ENCODE measurements at regions not wholly inside any gene's neighbourhood (a gene's known extent, or its start where the extent isn't known, plus 50 kb on each side); places are given as distances from the start of the nearest gene placed in this dataset.

DNA sequence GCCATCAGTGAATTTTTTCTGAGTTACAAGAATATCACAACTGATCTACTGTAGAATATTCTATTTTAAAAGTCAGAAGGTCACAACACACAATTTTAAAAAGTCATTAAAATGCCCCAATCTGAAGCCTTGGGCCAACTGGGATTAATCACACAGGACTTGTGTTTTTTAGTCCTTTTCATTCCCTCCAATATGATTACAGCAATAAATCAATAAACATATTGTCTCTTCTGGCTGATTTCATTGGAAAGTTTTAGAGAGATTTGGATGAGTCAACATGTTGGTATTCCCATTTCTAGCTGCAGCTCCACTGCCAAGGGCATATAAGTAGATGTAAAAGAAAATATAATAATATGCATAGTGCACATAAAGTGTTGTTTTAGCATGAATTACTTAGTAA lies 85.8 kb downstream of the NIBAN1 start:
- H3K27ac ChIP-seq (ENCODE audit: low read depth, low read length): no peak overlapping the region
- H3K79me1 ChIP-seq (ENCODE audit: low read depth, low read length): no peaks in the 10 kb centered on the region; the same call in 1 of the 2 replicates
- H3K14ac ChIP-seq (ENCODE audit: insufficient read length): no peak overlapping the region
- no peak overlapping the region for H3K23ac ChIP-seq (ENCODE audit: insufficient read length)
- DNase-seq (ENCODE audit: low read depth in 1 of 2, low spot score in 2 of 2) (no peak), FAIRE-seq (no peak)
- H4K91ac ChIP-seq (replicated peaks; ENCODE audit: insufficient read length, low read length): no peak overlapping the region
- H3K23me2 ChIP-seq (ENCODE audit: low read depth, low read length): no peaks in the 10 kb centered on the region
- peaks cover 0 to 4% (median 0%) of the 10 kb centered on the region in 4 experiments; a peak in 3 of 7 replicates for H3K4me1 ChIP-seq (replicated peaks in 1 of 4; ENCODE audit: control insufficient read depth in 3 of 4, insufficient read depth in 4 of 4, low read length in 3 of 4)
- no peak overlapping the region for H2BK120ac ChIP-seq (replicated peaks; ENCODE audit: low read depth, low read length)
- CTCF ChIA-PET (ENCODE audit: partially characterized antibody): interaction anchor here (0.7 kb wide), 1 partner anchor 21 kb away, joined by 4 read pairs; no protein-coding TSS in a partner anchor
- H3K4me3 ChIP-seq (ENCODE audit: extremely low read depth in 1 of 4, insufficient read depth in 2 of 4, low read depth in 3 of 4, low read length in 4 of 4): no peak overlapping the region
- H2BK12ac ChIP-seq (ENCODE audit: low read depth, low read length): no peak overlapping the region
- H3K79me2 ChIP-seq (ENCODE audit: control insufficient read depth in 1 of 2, insufficient read depth in 2 of 2, low read length in 2 of 2): no peaks in the 10 kb centered on the region
- no peak overlapping the region for H2BK20ac ChIP-seq (ENCODE audit: low read length)
- H4K8ac ChIP-seq (ENCODE audit: extremely low read depth, insufficient read depth, low read length): no peak overlapping the region
- H2AK5ac ChIP-seq (ENCODE audit: low read depth, low read length): no peak overlapping the region
- POLR2A ChIA-PET (ENCODE audit: partially characterized antibody): no interaction called here
- H3K36me3 ChIP-seq (ENCODE audit: control insufficient read depth in 2 of 4, insufficient read depth in 4 of 4, low read length in 3 of 4): no peaks in the 10 kb centered on the region
- H2BK15ac ChIP-seq (ENCODE audit: low read length): no peak overlapping the region
- no peak overlapping the region for H3K56ac ChIP-seq (replicated peaks; ENCODE audit: insufficient read length, low read depth, low read length)
- H2AFZ ChIP-seq (ENCODE audit: low read length): no peak overlapping the region
- no peak overlapping the region for H3K9ac ChIP-seq (replicated peaks in 1 of 4; ENCODE audit: extremely low read depth in 1 of 4, low read depth in 3 of 4, low read length in 3 of 4)
- H3K18ac ChIP-seq (ENCODE audit: extremely low read depth, low read length): no peak overlapping the region
- H3K27me3 ChIP-seq (replicated peaks in 1 of 4; ENCODE audit: control insufficient read depth in 3 of 4, extremely low read depth in 1 of 4, insufficient read depth in 3 of 4, low read length in 3 of 4): peaks cover 0 to 6% (median 4%) of the 10 kb centered on the region in 4 experiments; a peak in 4 of 7 replicates
- no peaks in the 10 kb centered on the region for H4K20me1 ChIP-seq (replicated peaks in 1 of 2; ENCODE audit: control insufficient read depth in 1 of 2, insufficient read depth in 2 of 2, low read length in 2 of 2)
- H2BK5ac ChIP-seq (ENCODE audit: low read depth, low read length): no peak overlapping the region
- no peak overlapping the region for H3K4me2 ChIP-seq (ENCODE audit: insufficient read depth in 1 of 2, low read depth in 2 of 2, low read length in 2 of 2)
- no peak overlapping the region for H3K4ac ChIP-seq (replicated peaks; ENCODE audit: insufficient read length, low read depth, low read length)
- no peak overlapping the region for H4K5ac ChIP-seq (ENCODE audit: insufficient read length, low read depth, low read length)
- H3K9me3 ChIP-seq (ENCODE audit: insufficient read depth in 2 of 2, low read depth in 1 of 2, low read length in 1 of 2): no peaks in the 10 kb centered on the region
- no peak for TF ChIP-seq EP300 (IDR thresholded peaks at IDR 0.05; ENCODE audit: borderline replicate concordance in 1 of 2, low read depth in 2 of 2, low read length in 2 of 2)
- no peak for TF ChIP-seq TAF7 (optimal IDR thresholded peaks at IDR 0.05; ENCODE audit: borderline replicate concordance, low read depth, low read length)
- TF ChIP-seq BRCA1 (IDR thresholded peaks at IDR 0.05; ENCODE audit: low read depth, low read length): no peak
